Natural killer cell treated with Interleukin-12 subunit alpha and Interleukin-12 subunit beta and Interleukin-15 and Interleukin-18, amount 100 ng/mL, for 72 hours (primary cell): ENCODE measurements at regions not wholly inside any gene's neighbourhood (a gene's known extent, or its start where the extent isn't known, plus 50 kb on each side); places are given as distances from the start of the nearest gene placed in this dataset.

Source experiments
- ATAC-seq, 2 donors: fragments of 150-1000 bp; cut with Tn5 transposase in 1 of 2; sonication (Bioruptor Pico), chemical (Tn5 transposase) in 1 of 2; 2 replicates each; pipeline ENCODE4 v1.10.0; 2021
- DNase-seq: peaks from one replicate; pipeline ENCODE4 v3.0.0; 2022; ENCODE audit warnings: low spot score
- H3K27ac Mint-ChIP-seq, 2 donors: 1 replicate in 1 of 2; 2 replicates in 1 of 2; pipeline ENCODE4 v1.8.0; 2022; ENCODE audit warnings: mixed read lengths in 2 of 2, mild to moderate bottlenecking in 1 of 2, moderate library complexity in 1 of 2
- H3K27me3 Mint-ChIP-seq, 2 donors: 1 replicate in 1 of 2; 2 replicates in 1 of 2; pipeline ENCODE4 v1.8.0; 2022; ENCODE audit warnings: mixed read lengths in 2 of 2
- H3K36me3 Mint-ChIP-seq: one replicate; pipeline ENCODE4 v1.8.0; 2022; ENCODE audit warnings: mixed read lengths
- H3K4me1 Mint-ChIP-seq, 2 donors: 1 replicate in 1 of 2; 2 replicates in 1 of 2; pipeline ENCODE4 v1.8.0; 2022; ENCODE audit warnings: low read depth in 2 of 2, mixed read lengths in 2 of 2, mild to moderate bottlenecking in 1 of 2
- H3K4me3 Mint-ChIP-seq: one replicate; pipeline ENCODE4 v1.8.0; 2022; ENCODE audit warnings: mixed read lengths
- H3K9me3 Mint-ChIP-seq: 2 replicates; pipeline ENCODE4 v1.8.0; 2022; ENCODE audit warnings: mixed read lengths

DNA sequence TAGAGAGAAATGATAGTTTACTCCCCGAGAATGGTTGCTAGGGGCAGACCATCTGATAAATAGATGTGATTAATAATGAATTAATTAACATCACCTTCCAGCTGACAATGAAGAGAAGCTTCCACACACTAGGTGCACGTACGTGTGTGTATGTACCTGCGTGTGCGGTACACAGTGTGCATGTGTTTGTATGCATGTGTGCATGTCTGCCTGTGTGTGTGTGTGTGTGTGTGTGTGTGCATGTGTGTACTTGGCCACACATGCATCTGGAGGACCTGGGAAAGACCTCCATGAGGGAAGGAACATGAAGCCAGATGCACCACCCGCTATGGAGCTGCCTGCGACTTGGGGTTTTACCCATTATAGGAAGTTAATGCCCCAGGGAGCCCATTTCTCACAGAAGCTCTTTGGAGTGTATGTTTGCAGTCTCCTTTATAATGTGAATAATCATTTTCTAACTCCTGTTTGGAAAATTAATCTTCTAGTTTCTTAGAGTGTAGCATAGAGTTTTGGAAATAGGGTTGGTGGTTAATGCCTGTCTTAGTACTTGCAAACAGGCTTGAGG lies 229.1 kb downstream of the ENGASE start:
- ATAC-seq = no peak
- no peaks in the 10 kb centered on the region for H3K27me3 Mint-ChIP-seq
- no peaks in the 10 kb centered on the region for H3K4me1 Mint-ChIP-seq
- H3K36me3 Mint-ChIP-seq = no peaks in the 10 kb centered on the region
- DNase-seq = no peak
- no peak overlapping the region for H3K4me3 Mint-ChIP-seq
- no peak overlapping the region for H3K27ac Mint-ChIP-seq
- H3K9me3 Mint-ChIP-seq = no peaks in the 10 kb centered on the region

DNA sequence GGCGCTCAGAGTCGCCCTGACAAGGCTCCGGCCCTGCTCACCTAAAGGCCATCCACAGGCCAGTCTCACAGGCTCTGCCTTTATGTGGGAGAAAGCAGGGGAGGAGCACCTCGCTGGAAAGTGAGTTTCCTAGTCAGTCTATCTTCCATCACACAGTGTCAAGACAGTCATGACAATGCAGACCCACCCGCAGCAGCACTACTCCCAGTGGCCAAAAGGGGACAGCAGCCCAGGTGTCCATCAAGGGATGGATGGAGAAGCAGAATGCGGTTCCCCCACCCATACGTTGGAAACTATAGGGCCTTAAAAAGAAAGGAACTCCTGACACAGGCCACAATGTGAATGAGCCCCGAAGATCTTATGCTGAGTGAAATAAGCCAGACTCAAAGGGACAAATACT lies 226.8 kb downstream of the ENGASE start:
- ATAC-seq (no peak), DNase-seq (no peak)
- Mint-ChIP-seq H3K4me1 (no peaks in the 10 kb centered on the region), H3K9me3 (no peaks in the 10 kb centered on the region), H3K27ac (no peak overlapping the region), H3K36me3 (no peaks in the 10 kb centered on the region), H3K27me3 (peaks cover 3 to 8% of the 10 kb centered on the region in 2 donors), H3K4me3 (no peak overlapping the region)

DNA sequence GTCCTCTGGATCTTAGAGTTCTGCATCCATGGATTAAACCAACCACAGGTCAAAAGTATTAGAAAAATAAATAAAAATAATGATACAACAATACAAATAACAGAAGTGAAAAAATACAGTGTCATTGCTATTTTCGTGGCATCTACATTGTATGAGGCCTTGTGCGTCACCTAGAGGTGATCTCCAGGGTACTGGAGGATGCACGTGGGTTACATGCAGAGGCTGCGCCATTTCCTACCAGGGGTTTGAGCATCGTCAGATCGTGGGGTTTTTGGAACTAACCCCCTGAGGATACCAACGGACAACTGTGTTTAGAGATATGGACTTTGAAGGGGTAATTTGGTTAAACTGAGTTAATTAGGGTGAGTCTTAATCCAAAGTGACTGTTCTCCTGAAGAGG lies 224.7 kb downstream of the ENGASE start:
- Mint-ChIP-seq H3K27ac (no peak overlapping the region), H3K4me3 (no peak overlapping the region), H3K27me3 (peaks cover 3 to 8% of the 10 kb centered on the region in 2 donors), H3K9me3 (no peaks in the 10 kb centered on the region), H3K36me3 (no peaks in the 10 kb centered on the region), H3K4me1 (no peaks in the 10 kb centered on the region)
- ATAC-seq (no peak), DNase-seq (no peak)

DNA sequence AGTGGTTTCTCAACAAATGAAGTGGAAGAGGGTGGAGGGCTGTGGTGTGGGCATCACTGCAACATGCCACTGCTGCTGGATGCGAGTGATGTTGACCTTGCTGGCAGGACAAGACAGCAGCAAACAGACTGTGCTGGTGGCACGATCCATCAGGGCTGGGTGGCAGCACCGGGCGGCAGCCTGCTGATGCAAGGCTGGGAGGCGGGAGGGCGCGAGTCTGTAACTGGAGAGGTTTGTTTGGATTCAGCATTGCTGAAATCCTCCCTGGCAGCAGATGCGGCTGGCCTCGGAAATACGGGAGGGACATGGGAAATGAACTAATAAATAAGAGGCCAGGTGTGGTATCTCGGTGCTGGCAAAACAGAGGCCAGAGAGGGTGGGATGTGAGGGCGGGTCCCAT lies 224.2 kb downstream of the ENGASE start:
- no peak for DNase-seq
- ATAC-seq = no peak
- no peak overlapping the region for H3K4me3 Mint-ChIP-seq
- H3K27ac Mint-ChIP-seq = no peak overlapping the region
- H3K9me3 Mint-ChIP-seq = no peaks in the 10 kb centered on the region
- no peaks in the 10 kb centered on the region for H3K36me3 Mint-ChIP-seq
- no peaks in the 10 kb centered on the region for H3K4me1 Mint-ChIP-seq
- peaks cover 3 to 8% of the 10 kb centered on the region in 2 donors for H3K27me3 Mint-ChIP-seq

DNA sequence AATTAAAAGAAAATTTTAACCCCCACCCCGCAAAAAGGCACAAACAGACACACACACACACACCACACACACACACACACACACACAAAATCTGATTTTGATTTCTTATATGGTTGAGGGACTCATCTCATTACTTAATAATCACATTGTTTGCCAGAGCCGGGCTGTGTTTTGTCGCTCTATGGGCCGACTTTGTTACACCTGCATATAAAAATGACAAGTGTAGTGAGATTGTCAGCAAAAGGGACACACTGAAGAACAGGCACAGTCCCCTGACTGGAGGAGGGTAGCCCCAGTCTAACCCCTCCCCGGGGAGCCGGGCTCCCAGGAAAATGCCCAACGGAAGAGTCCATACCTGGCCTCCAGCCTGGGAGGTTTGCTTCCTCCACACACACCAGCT lies 221.6 kb downstream of the ENGASE start:
- DNase-seq (no peak), ATAC-seq (no peak)
- H3K4me3 Mint-ChIP-seq = no peak overlapping the region
- no peaks in the 10 kb centered on the region for H3K9me3 Mint-ChIP-seq
- H3K27me3 Mint-ChIP-seq = peaks cover 8 to 15% of the 10 kb centered on the region in 2 donors
- no peaks in the 10 kb centered on the region for H3K36me3 Mint-ChIP-seq
- no peak overlapping the region for H3K27ac Mint-ChIP-seq
- H3K4me1 Mint-ChIP-seq = no peaks in the 10 kb centered on the region

DNA sequence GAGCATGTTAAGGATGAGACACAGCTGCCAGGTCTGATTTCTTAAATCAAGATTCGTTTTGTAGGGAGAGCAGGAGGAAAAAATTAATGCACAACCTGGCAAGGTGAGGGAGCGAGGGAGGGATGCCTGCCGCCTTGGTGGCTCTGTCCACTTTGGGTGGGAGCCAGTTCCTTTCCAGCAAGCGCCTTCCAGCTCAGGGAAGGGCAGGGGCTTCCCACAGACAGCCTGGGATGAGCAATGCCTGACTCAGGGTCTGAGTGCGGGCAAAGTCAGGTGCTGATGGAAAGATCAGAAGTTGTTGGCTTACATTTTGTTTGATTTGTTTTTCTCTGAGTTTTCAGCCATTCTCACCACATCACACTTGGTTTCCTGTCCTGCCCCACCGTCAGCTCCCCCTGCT lies 220.7 kb downstream of the ENGASE start:
- no peak overlapping the region for H3K27ac Mint-ChIP-seq
- peaks cover 8 to 15% of the 10 kb centered on the region in 2 donors for H3K27me3 Mint-ChIP-seq
- H3K9me3 Mint-ChIP-seq = no peaks in the 10 kb centered on the region
- no peaks in the 10 kb centered on the region for H3K36me3 Mint-ChIP-seq
- no peak for DNase-seq
- H3K4me1 Mint-ChIP-seq = no peaks in the 10 kb centered on the region
- H3K4me3 Mint-ChIP-seq = no peak overlapping the region
- no peak for ATAC-seq

DNA sequence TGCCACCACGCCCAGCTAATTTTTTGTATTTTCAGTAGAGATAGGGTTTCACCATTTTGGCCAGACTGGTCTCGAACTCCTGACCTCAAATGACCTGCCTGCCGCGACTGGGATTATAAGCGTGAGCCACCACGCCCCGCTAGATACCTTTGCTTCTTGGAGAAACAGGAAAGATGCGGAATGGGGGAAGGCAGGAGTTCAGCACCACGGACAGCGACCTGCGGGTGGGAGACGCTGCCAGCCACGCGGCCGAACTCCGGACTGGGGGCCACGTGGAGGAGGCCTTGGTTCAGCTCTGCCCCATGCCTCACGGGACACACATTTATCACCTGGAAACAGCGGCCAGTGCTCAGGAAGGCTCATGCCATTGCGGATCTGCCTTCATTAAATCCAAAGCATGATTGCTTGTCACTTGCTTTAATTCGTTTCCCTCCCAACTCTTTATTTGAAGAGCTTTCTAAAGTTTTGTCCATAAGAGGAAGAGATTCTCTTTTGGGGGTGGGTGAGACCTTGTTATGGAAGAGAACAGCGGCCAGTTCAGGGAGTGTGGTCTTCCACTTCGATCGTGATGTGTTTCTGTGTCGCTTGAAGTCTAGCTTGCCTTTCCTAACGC lies 219.9 kb downstream of the ENGASE start:
- Mint-ChIP-seq H3K9me3 (no peaks in the 10 kb centered on the region), H3K27me3 (peaks cover 8 to 18% of the 10 kb centered on the region in 2 donors), H3K4me1 (no peaks in the 10 kb centered on the region), H3K27ac (no peak overlapping the region), H3K36me3 (no peaks in the 10 kb centered on the region), H3K4me3 (no peak overlapping the region)
- DNase-seq (no peak), ATAC-seq (no peak)

DNA sequence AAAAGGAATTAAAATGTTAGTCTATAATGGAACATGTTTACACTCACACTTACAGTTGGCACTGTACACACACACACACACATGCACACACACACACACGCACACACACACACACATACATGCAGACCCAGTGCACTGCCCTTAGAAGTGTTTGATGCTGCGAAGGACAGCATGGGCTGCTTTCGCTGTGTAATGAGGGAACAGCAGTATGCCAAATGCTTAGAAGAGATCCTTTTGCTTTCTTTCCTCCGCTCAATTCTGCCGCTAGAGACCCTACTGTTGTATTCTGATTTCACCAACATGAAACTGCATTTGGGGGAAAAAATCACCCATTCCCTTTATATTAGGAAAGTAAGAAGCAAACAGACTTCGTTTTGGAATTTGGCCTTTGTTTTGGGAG lies 217.9 kb downstream of the ENGASE start:
- Mint-ChIP-seq H3K9me3 (no peaks in the 10 kb centered on the region), H3K36me3 (no peaks in the 10 kb centered on the region), H3K4me1 (no peaks in the 10 kb centered on the region), H3K27ac (no peak overlapping the region), H3K4me3 (no peak overlapping the region), H3K27me3 (peaks cover 8 to 21% of the 10 kb centered on the region in 2 donors)
- no peak for ATAC-seq
- no peak for DNase-seq

DNA sequence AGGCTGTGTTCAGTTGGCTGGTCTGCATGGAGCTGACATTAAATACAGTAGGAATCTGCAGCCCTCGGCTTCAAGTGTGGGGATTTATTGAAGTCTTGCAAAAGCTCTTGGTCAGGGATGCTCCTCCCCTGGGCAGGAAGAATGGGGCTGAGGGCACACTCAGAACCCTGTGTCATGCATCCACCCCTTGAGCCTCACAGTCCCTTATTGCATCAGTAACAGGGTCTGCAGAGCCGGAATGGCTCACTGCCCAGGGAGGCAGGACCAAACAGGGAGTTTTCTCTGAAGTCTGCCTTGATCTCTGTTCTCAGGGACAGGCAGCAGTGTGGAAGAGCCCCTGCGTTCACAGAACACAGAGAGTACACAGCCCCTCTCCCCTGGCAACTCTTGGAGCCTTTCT lies 216.8 kb downstream of the ENGASE start:
- Mint-ChIP-seq H3K4me1 (no peaks in the 10 kb centered on the region), H3K36me3 (no peaks in the 10 kb centered on the region), H3K9me3 (no peaks in the 10 kb centered on the region), H3K27me3 (peaks cover 0 to 18% of the 10 kb centered on the region in 2 donors), H3K27ac (no peak overlapping the region), H3K4me3 (no peak overlapping the region)
- ATAC-seq = no peak
- no peak for DNase-seq

DNA sequence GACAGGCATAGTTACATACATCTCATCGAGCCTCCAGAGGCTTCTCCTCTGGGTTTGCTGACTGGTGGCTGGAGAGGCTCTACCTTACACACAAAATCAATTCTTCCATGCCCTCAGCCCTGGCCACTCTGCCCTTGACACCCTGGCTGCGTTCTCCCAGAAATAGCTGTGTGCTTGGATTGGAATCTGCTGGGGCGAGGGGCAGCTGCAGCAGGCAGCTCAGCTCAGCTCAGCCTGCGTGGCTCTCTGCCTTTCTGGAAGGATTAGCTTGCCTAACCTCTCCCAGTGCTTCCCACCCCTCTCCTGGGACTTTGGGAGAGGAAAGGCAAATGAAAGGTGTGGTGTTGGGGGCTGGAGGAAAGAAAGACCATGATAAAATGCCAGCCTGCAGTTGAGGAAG lies 216.1 kb downstream of the ENGASE start:
- Mint-ChIP-seq H3K36me3 (no peaks in the 10 kb centered on the region), H3K27ac (no peak overlapping the region)

DNA sequence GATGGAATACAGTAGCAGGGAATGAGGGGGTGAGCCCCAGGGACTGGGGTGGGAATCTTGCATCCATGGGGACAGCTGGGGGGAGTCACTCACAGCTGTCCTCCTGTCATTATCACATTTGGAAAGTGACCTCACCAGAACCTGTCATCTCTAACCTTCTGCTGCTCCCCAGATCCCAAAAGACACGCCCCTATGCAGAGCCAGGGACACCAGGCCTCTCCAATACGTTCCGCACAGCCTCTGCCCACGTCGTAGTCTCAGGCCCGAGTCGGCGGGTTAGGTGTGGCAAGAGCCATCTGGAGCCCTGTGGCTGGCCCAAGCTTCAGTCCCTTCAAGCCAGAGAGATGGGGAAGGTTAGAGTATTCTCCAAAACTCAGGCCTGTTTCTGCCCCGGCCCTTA lies 214.3 kb downstream of the ENGASE start:
- DNase-seq = no peak
- ATAC-seq = no peak
- Mint-ChIP-seq H3K36me3 (no peaks in the 10 kb centered on the region), H3K4me3 (no peak overlapping the region), H3K27ac (no peak overlapping the region), H3K9me3 (no peaks in the 10 kb centered on the region), H3K27me3 (peaks cover 0 to 18% of the 10 kb centered on the region in 2 donors), H3K4me1 (no peaks in the 10 kb centered on the region)

More for the DNA sequence above, 216.1 kb downstream of the ENGASE start:
- Mint-ChIP-seq H3K4me3 (no peak overlapping the region), H3K4me1 (no peaks in the 10 kb centered on the region), H3K9me3 (no peaks in the 10 kb centered on the region), H3K27me3 (peaks cover 0 to 18% of the 10 kb centered on the region in 2 donors)
- ATAC-seq (no peak), DNase-seq (no peak)

DNA sequence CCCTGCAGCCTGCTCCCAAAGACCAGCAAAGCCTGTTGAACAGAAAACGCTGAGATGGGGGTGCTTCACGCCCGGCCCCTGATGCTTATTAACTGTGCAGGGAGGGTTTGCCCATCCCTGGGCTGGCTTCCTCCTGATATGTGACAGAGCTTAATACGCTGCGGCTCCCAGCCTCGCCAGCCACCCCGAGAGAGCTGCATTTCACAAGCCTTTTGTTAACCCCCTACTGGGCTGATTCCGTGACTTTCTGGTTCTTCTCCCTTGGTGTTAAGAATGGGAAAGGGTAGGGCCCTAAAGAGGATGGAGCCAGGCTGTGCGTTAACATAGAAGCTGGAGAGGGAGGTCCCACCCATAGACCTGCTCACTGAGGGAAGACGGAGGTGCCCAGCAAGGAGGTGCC lies 211.8 kb downstream of the ENGASE start:
- Mint-ChIP-seq H3K4me3 (no peak overlapping the region), H3K9me3 (no peaks in the 10 kb centered on the region), H3K36me3 (no peaks in the 10 kb centered on the region), H3K27ac (no peak overlapping the region), H3K4me1 (peaks cover 0 to 2% of the 10 kb centered on the region in 2 donors), H3K27me3 (peaks cover 0 to 6% of the 10 kb centered on the region in 2 donors)
- ATAC-seq (no peak), DNase-seq (no peak)

DNA sequence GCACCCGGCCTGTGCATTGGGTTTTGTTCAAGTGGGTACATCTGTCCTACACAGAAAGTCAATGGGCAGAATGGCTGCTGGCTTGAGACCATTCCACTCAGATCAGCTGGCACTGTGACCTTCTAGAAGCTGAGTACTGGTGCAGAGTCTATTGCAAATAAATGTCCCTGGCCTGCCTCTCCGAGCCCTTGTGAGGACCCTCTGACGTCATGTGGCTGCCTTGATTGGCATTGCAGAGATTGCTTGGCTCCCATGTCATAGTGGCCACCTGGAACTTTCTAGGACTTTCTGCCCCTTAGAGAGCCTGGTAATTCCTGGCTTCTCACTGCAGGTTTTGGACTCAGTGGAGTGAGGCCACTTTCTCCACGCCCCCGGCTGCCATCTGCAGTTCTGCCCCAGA lies 211.3 kb downstream of the ENGASE start:
- DNase-seq = no peak
- Mint-ChIP-seq H3K27ac (no peak overlapping the region), H3K4me3 (no peak overlapping the region), H3K27me3 (peaks cover 0 to 6% of the 10 kb centered on the region in 2 donors), H3K4me1 (peaks cover 0 to 2% of the 10 kb centered on the region in 2 donors), H3K9me3 (no peaks in the 10 kb centered on the region), H3K36me3 (no peaks in the 10 kb centered on the region)
- no peak for ATAC-seq

DNA sequence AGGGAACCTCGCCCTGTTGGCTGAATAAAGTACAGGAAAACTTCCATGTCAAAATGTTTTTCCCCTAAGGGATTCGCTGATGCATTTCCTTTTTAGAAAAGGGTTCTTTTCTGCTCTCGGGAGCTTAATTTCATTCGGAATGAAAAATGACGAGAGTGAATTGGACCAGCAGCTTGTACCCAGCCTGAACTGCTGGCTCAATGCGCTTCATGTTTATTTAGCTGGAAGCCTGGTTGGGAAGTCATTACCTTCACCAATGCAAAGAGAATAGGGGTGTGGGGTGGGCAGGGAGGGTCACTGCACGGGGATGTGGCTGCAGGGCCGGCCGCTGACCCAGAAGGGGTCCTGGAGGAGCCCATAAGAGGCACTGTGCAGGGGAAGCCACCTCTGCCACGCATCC lies 207.7 kb downstream of the ENGASE start:
- no peaks in the 10 kb centered on the region for H3K27me3 Mint-ChIP-seq
- no peak for ATAC-seq
- H3K36me3 Mint-ChIP-seq = no peaks in the 10 kb centered on the region
- H3K9me3 Mint-ChIP-seq = no peaks in the 10 kb centered on the region
- no peak for DNase-seq
- no peak overlapping the region for H3K4me3 Mint-ChIP-seq
- H3K4me1 Mint-ChIP-seq = peaks cover 0 to 2% of the 10 kb centered on the region in 2 donors
- H3K27ac Mint-ChIP-seq = no peak overlapping the region

DNA sequence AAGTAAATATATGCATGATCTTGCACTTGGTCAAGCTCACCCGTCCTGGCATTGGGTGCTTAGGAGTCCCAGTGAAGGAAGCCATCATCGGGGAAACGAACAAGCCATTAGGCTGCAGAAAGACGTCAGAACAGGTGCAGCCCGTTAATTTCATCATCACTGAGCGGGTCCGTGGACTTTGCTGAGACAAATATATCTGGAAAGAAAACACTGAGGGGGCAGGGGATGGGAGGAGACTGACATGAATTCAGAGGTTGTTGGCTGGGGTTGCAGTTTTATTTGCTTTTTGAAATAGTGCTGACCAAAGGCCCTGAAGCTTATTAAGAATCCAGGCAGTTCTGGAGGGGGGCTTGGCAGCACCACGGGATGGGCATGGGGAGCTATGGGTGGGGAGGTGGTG lies 207.2 kb downstream of the ENGASE start:
- H3K36me3 Mint-ChIP-seq = no peaks in the 10 kb centered on the region
- peaks cover 0 to 2% of the 10 kb centered on the region in 2 donors for H3K4me1 Mint-ChIP-seq
- ATAC-seq (no peak), DNase-seq (no peak)
- no peaks in the 10 kb centered on the region for H3K9me3 Mint-ChIP-seq
- H3K27ac Mint-ChIP-seq = no peak overlapping the region
- no peak overlapping the region for H3K4me3 Mint-ChIP-seq
- H3K27me3 Mint-ChIP-seq = no peaks in the 10 kb centered on the region
